ENCODE measurements at regions not wholly inside any gene's neighbourhood (a gene's known extent, or its start where the extent isn't known, plus 50 kb on each side); places are given as distances from the start of the nearest gene placed in this dataset.

- Histone ChIP-seq H3K27me3 (no peaks in the 10 kb centered on the region), H3K4me1 (no peaks in the 10 kb centered on the region), H3K36me3 (no peaks in the 10 kb centered on the region), H3K27ac (no peak overlapping the region), H3K9me3 (no peaks in the 10 kb centered on the region), H3K4me3 (no peak overlapping the region)
- TF ChIP-seq CTCF (IDR thresholded peaks at IDR 0.05), result no peak
- TF ChIP-seq POLR2A (IDR thresholded peaks at IDR 0.05), result no peak
- intact Hi-C loops (cut with DNase I; ENCODE audit: low total_unique reads), result no loop called here
- DNase-seq, result no peak
These were observed 70.6 kb upstream of the GLS start for GRCh38 chr2:190809876-190810525.

- intact Hi-C loops (cut with DNase I; ENCODE audit: low total_unique reads), result no loop called here
- no peak overlapping the region for H3K27ac ChIP-seq
- TF ChIP-seq CTCF (IDR thresholded peaks at IDR 0.05) (no peak), POLR2A (IDR thresholded peaks at IDR 0.05) (no peak)
- H3K27me3 ChIP-seq, result no peaks in the 10 kb centered on the region
- H3K9me3 ChIP-seq, result no peaks in the 10 kb centered on the region
- no peak for DNase-seq
- H3K4me3 ChIP-seq, result no peak overlapping the region
- no peaks in the 10 kb centered on the region for H3K4me1 ChIP-seq
- H3K36me3 ChIP-seq, result no peaks in the 10 kb centered on the region
These were observed 69.5 kb upstream of the GLS start for GRCh38 chr2:190810981-190811587.

GRCh38 chr2:190811811-190812210 is 68.8 kb upstream of the GLS start:
- Histone ChIP-seq H3K4me3 (no peak overlapping the region), H3K27ac (no peak overlapping the region), H3K4me1 (no peaks in the 10 kb centered on the region), H3K9me3 (no peaks in the 10 kb centered on the region), H3K27me3 (no peaks in the 10 kb centered on the region), H3K36me3 (no peaks in the 10 kb centered on the region)
- TF ChIP-seq CTCF (IDR thresholded peaks at IDR 0.05), result no peak
- no peak for TF ChIP-seq POLR2A (IDR thresholded peaks at IDR 0.05)
- DNase-seq, result no peak
- intact Hi-C loops (cut with DNase I; ENCODE audit: low total_unique reads), result no loop called here

GRCh38 chr2:190812506-190813294 is 67.9 kb upstream of the GLS start:
- intact Hi-C loops (cut with DNase I; ENCODE audit: low total_unique reads), result no loop called here

More at GRCh38 chr2:190812506-190813294, 67.9 kb upstream of the GLS start:
- no peaks in the 10 kb centered on the region for H3K36me3 ChIP-seq
- H3K4me1 ChIP-seq, result no peaks in the 10 kb centered on the region
- no peaks in the 10 kb centered on the region for H3K27me3 ChIP-seq
- no peaks in the 10 kb centered on the region for H3K9me3 ChIP-seq
- no peak for DNase-seq
- TF ChIP-seq POLR2A (IDR thresholded peaks at IDR 0.05) (no peak), CTCF (IDR thresholded peaks at IDR 0.05) (no peak)
- no peak overlapping the region for H3K4me3 ChIP-seq
- H3K27ac ChIP-seq, result no peak overlapping the region
